IMR-90 (cell line): ENCODE measurements at regions not wholly inside any gene's neighbourhood (a gene's known extent, or its start where the extent isn't known, plus 50 kb on each side); places are given as distances from the start of the nearest gene placed in this dataset.

Source experiments
- ATAC-seq: fragments of 200-7000 bp; cut with Tn5 transposase; 2 replicates; pipeline ENCODE4 v1.9.1; 2020; ENCODE audit warnings: low read depth, mild to moderate bottlenecking, moderate library complexity
- BruUV-seq: library from RNA; stranded (reverse); fragments of 400-500 nt; replicated peaks from 2 replicates; lab custom pipeline; 2021; lab: Mats Ljungman, UMichigan
- CTCF ChIA-PET: fragments of 300-600 bp; formaldehyde crosslinking; extraction: SDS; loops from one replicate; lab custom pipeline; 2021; ENCODE audit warnings: antibody characterized with exemption; lab: Yijun Ruan, JAX
- POLR2A ChIA-PET: fragments of 300-600 bp; sonication (Branson Sonifier 250); formaldehyde crosslinking; loops from one replicate; lab custom pipeline; 2022; ENCODE audit warnings: antibody characterized with exemption; ENCODE audit not compliant: unreplicated experiment; lab: Charles Lee
- DNase-seq: peaks from one replicate; pipeline ENCODE4 v3.0.0; 2013
- H2AFZ ChIP-seq: replicated peaks from 2 replicates; pipeline ENCODE3; 2013; ENCODE audit warnings: low read length, mild to moderate bottlenecking; ENCODE audit not compliant: poor library complexity
- H2AK5ac ChIP-seq: 2 replicates; pipeline ENCODE4 v1.6.1; 2013; ENCODE audit warnings: low read depth, low read length, inconsistent platforms
- H2AK9ac ChIP-seq: replicated peaks from 2 replicates; pipeline ENCODE3; 2013; ENCODE audit warnings: mild to moderate bottlenecking, low read depth, low read length, moderate library complexity; ENCODE audit not compliant: poor library complexity
- H2BK120ac ChIP-seq: 2 replicates; pipeline ENCODE4 v1.6.1; 2013; ENCODE audit warnings: low read depth, low read length, inconsistent platforms
- H2BK15ac ChIP-seq: 3 replicates; pipeline ENCODE4 v1.6.1; 2013; ENCODE audit warnings: low read depth, low read length, inconsistent platforms
- H2BK20ac ChIP-seq: 2 replicates; pipeline ENCODE4 v1.6.1; 2013; ENCODE audit warnings: low read depth, mild to moderate bottlenecking, inconsistent platforms, low read length, moderate library complexity
- H2BK5ac ChIP-seq: 2 replicates; pipeline ENCODE4 v1.6.1; 2013; ENCODE audit warnings: mild to moderate bottlenecking, low read depth, low read length, inconsistent platforms; ENCODE audit not compliant: poor library complexity, severe bottlenecking
- H3K14ac ChIP-seq: replicated peaks from 2 replicates; pipeline ENCODE4 v1.6.1; 2013; ENCODE audit warnings: low read depth, low read length, inconsistent platforms
- H3K18ac ChIP-seq: 2 replicates; pipeline ENCODE4 v1.6.1; 2013; ENCODE audit warnings: low read depth, low read length, control low read depth
- H3K23ac ChIP-seq: 2 replicates; pipeline ENCODE4 v1.6.1; 2013; ENCODE audit warnings: low read depth, low read length, inconsistent platforms
- H3K27ac ChIP-seq: 2 replicates; pipeline ENCODE4 v1.5.1; 2013; ENCODE audit warnings: mild to moderate bottlenecking, control low read depth, low read length; ENCODE audit not compliant: insufficient read depth
- H3K27me3 ChIP-seq: 2 replicates; pipeline ENCODE4 v1.6.1; 2013; ENCODE audit warnings: low read length; ENCODE audit not compliant: control insufficient read depth, insufficient read depth
- H3K36me3 ChIP-seq: 2 replicates; pipeline ENCODE4 v1.6.1; 2013; ENCODE audit warnings: low read length, mixed read lengths; ENCODE audit not compliant: control insufficient read depth, insufficient read depth
- H3K4ac ChIP-seq: 2 replicates; pipeline ENCODE4 v1.6.1; 2013; ENCODE audit warnings: low read depth, low read length, inconsistent platforms
- H3K4me1 ChIP-seq: 2 replicates; pipeline ENCODE4 v1.6.1; 2013; ENCODE audit warnings: low read length, mixed read lengths; ENCODE audit not compliant: control insufficient read depth, insufficient read depth
- H3K4me2 ChIP-seq: 2 replicates; pipeline ENCODE4 v1.6.1; 2013; ENCODE audit warnings: low read depth, mild to moderate bottlenecking, control low read depth, low read length, moderate library complexity
- H3K4me3 ChIP-seq: 2 replicates; pipeline ENCODE4 v1.5.1; 2013; ENCODE audit warnings: low read depth, mild to moderate bottlenecking, control low read depth, low read length, moderate library complexity; ENCODE audit not compliant: insufficient read depth
- H3K56ac ChIP-seq: 2 replicates; pipeline ENCODE4 v1.6.1; 2013; ENCODE audit warnings: low read length, inconsistent platforms; ENCODE audit not compliant: insufficient read depth; ENCODE audit errors: extremely low read depth
- H3K79me1 ChIP-seq, 2 experiments: 2 replicates each; pipeline ENCODE4 v1.6.1; 2013; ENCODE audit warnings: low read length in 2 of 2, inconsistent platforms in 1 of 2, low read depth in 1 of 2
- H3K9ac ChIP-seq: 2 replicates; pipeline ENCODE4 v1.6.1; 2013; ENCODE audit warnings: low read depth, low read length, control low read depth
- H3K9me1 ChIP-seq: 2 replicates; pipeline ENCODE4 v1.6.1; 2013; ENCODE audit warnings: low read length, inconsistent platforms; ENCODE audit not compliant: insufficient read depth
- H3K9me3 ChIP-seq: 2 replicates; pipeline ENCODE4 v1.6.1; 2013; ENCODE audit warnings: low read length; ENCODE audit not compliant: control insufficient read depth, insufficient read depth
- H4K20me1 ChIP-seq: 2 replicates; pipeline ENCODE4 v1.6.1; 2013; ENCODE audit warnings: low read length, inconsistent platforms; ENCODE audit not compliant: insufficient read depth
- H4K5ac ChIP-seq: 2 replicates; pipeline ENCODE4 v1.6.1; 2013; ENCODE audit warnings: mild to moderate bottlenecking, low read depth, low read length, control low read depth
- H4K8ac ChIP-seq, 2 experiments: 2 replicates each; pipeline ENCODE4 v1.6.1; 2013; ENCODE audit warnings: low read depth in 2 of 2, low read length in 2 of 2, control low read depth in 1 of 2, inconsistent platforms in 1 of 2
- H4K91ac ChIP-seq: 2 replicates; pipeline ENCODE4 v1.6.1; 2013; ENCODE audit warnings: low read depth, low read length, inconsistent platforms; ENCODE audit not compliant: insufficient read depth
- CHD1 ChIP-seq: IDR thresholded peaks from 2 replicates; pipeline ENCODE4 v1.6.1; 2012; ENCODE audit warnings: low read depth, low read length, improper control_type of control experiment
- FOS ChIP-seq: fragments of 150-350 bp; IDR thresholded peaks from 2 replicates; pipeline ENCODE4 v1.6.1; 2016; ENCODE audit warnings: low read depth, low read length
- MXI1 ChIP-seq: IDR thresholded peaks from 2 replicates; pipeline ENCODE4 v1.6.1; 2012; ENCODE audit warnings: low read depth, mild to moderate bottlenecking, low read length, moderate library complexity, borderline replicate concordance
- NFE2L2 ChIP-seq: fragments of 150-350 bp; IDR thresholded peaks from 2 replicates; pipeline ENCODE4 v1.6.1; 2016; ENCODE audit warnings: low read depth, mild to moderate bottlenecking, low read length
- RAD21 ChIP-seq: IDR thresholded peaks from 2 replicates; pipeline ENCODE4 v1.6.1; 2012; ENCODE audit warnings: low read length, improper control_type of control experiment
- RCOR1 ChIP-seq: IDR thresholded peaks from 2 replicates; pipeline ENCODE4 v1.6.1; 2012; ENCODE audit warnings: mild to moderate bottlenecking, low read length, improper control_type of control experiment; ENCODE audit not compliant: insufficient replicate concordance
- RFX5 ChIP-seq: IDR thresholded peaks from 2 replicates; pipeline ENCODE4 v1.8.0; 2012; ENCODE audit warnings: low read depth, mild to moderate bottlenecking, low read length, moderate library complexity
- USF2 ChIP-seq: fragments of 150-350 bp; IDR thresholded peaks from 2 replicates; pipeline ENCODE4 v1.6.1; 2017; ENCODE audit warnings: mild to moderate bottlenecking, antibody characterized with exemption, low read length, low read depth
- WGBS, 2 experiments: methylation state at CpG; one replicate each; pipeline versions ENCODE4 v1.1.5 to v1.1.7; 2013; ENCODE audit warnings: missing lambda C conversion rate in 2 of 2; ENCODE audit not compliant: insufficient read length in 1 of 2; ENCODE audit errors: extremely low coverage in 2 of 2; 5-methylcytosine and 5-hydroxymethylcytosine counted together
- dilution Hi-C: fragments of 300-500 bp; cut with HindIII; formaldehyde crosslinking; loops from one replicate; pipeline ENCODE4 v1.14.3; 2018; ENCODE audit warnings: low sequenced_read_pairs; ENCODE audit not compliant: unreplicated experiment
- in situ Hi-C: fragments of 300-500 bp; cut with MboI; formaldehyde crosslinking; loops from 3 replicates; pipeline ENCODE4 v1.14.3; 2019; ENCODE audit warnings: low sequenced_read_pairs, inconsistent platforms, mixed read lengths
- intact Hi-C: fragments of 100-400 bp; cut with micrococcal nuclease; formaldehyde crosslinking; loops from 2 replicates; pipeline ENCODE4 v1.10.0; 2022
- TF ChIP-seq, protein P1 (sequence below): fragments of 150-350 bp; IDR thresholded peaks from 2 replicates; pipeline ENCODE4 v1.6.1; 2016; ENCODE audit warnings: low read depth, mild to moderate bottlenecking, low read length, moderate library complexity, borderline replicate concordance

- no peak overlapping the region for H4K8ac ChIP-seq
- H4K5ac ChIP-seq: no peak overlapping the region
- no peak for DNase-seq
- H3K4me2 ChIP-seq: no peak overlapping the region
- H3K4me3 ChIP-seq: no peak overlapping the region
- no peak overlapping the region for H3K9ac ChIP-seq
- H3K4me1 ChIP-seq: no peaks in the 10 kb centered on the region
- TF ChIP-seq RAD21: no peak
- no peak for TF ChIP-seq NFE2L2
- no peak for TF ChIP-seq RFX5
- no peak for TF ChIP-seq RCOR1
- TF ChIP-seq FOS: no peak
- TF ChIP-seq CHD1: no peak
- no peak for TF ChIP-seq USF2
- TF ChIP-seq MXI1: no peak
- TF ChIP-seq, protein P1, sequence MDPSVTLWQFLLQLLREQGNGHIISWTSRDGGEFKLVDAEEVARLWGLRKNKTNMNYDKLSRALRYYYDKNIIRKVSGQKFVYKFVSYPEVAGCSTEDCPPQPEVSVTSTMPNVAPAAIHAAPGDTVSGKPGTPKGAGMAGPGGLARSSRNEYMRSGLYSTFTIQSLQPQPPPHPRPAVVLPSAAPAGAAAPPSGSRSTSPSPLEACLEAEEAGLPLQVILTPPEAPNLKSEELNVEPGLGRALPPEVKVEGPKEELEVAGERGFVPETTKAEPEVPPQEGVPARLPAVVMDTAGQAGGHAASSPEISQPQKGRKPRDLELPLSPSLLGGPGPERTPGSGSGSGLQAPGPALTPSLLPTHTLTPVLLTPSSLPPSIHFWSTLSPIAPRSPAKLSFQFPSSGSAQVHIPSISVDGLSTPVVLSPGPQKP: no peak
- no peak overlapping the region for H3K4ac ChIP-seq
- H3K56ac ChIP-seq: no peak overlapping the region
- no peak overlapping the region for H2BK5ac ChIP-seq
- no peak for ATAC-seq
- BruUV-seq: no TSS peak
- H3K18ac ChIP-seq: no peak overlapping the region
- no peak overlapping the region for H3K14ac ChIP-seq
- H3K79me1 ChIP-seq: no peaks in the 10 kb centered on the region
- H2BK15ac ChIP-seq: no peak overlapping the region
- H2AK9ac ChIP-seq: no peak overlapping the region
- no peak overlapping the region for H2BK120ac ChIP-seq
- H2AFZ ChIP-seq: no peak overlapping the region
- no peak overlapping the region for H4K91ac ChIP-seq
- no peaks in the 10 kb centered on the region for H4K20me1 ChIP-seq
- in situ Hi-C loops: no loop called here
- H2BK20ac ChIP-seq: no peak overlapping the region
- H3K36me3 ChIP-seq: no peaks in the 10 kb centered on the region
- H3K23ac ChIP-seq: no peak overlapping the region
- WGBS, 2 experiments: no CpG with 5 or more reads among the region's 2 CpGs
- no peak overlapping the region for H2AK5ac ChIP-seq
- intact Hi-C loops: no loop called here
- dilution Hi-C loops: no loop called here
- H3K9me1 ChIP-seq: no peaks in the 10 kb centered on the region
- H3K27me3 ChIP-seq: no peaks in the 10 kb centered on the region
- CTCF ChIA-PET: no interaction called here
- POLR2A ChIA-PET: no interaction called here
- no peak overlapping the region for H3K27ac ChIP-seq
- no peaks in the 10 kb centered on the region for H3K9me3 ChIP-seq
Measured at GRCh38 chr10:90089719-90090118, 388.3 kb downstream of the KIF20B start.
